ENCODE measurements at regions not wholly inside any gene's neighbourhood (a gene's known extent, or its start where the extent isn't known, plus 50 kb on each side); places are given as distances from the start of the nearest gene placed in this dataset.

GRCh38 chr14:44649061-44649460 lies 142.0 kb upstream of the FSCB start:
- TF ChIP-seq POLR2AphosphoS5 (IDR thresholded peaks at IDR 0.05; ENCODE audit: low read depth, low read length) (no peak), POLR2A (IDR thresholded peaks at IDR 0.05; ENCODE audit: low read depth, low read length) (no peak), TAF1 (IDR thresholded peaks at IDR 0.05; ENCODE audit: borderline replicate concordance, low read depth, low read length) (no peak)
